ENCODE measurements at regions not wholly inside any gene's neighbourhood (a gene's known extent, or its start where the extent isn't known, plus 50 kb on each side); places are given as distances from the start of the nearest gene placed in this dataset.

GRCh38 chr7:81460250-81461045 is 309.4 kb downstream of the HGF start:
- TF ChIP-seq CTCF (IDR thresholded peaks at IDR 0.05) (no peak), RNF2 (IDR thresholded peaks at IDR 0.05; ENCODE audit: borderline replicate concordance, low read depth) (no peak), EP300 (IDR thresholded peaks at IDR 0.05) (no peak), SREBF2 (IDR thresholded peaks at IDR 0.05) (no peak), TP53 (CRISPR knock-in tag; IDR thresholded peaks at IDR 0.05) (no peak), CEBPB (IDR thresholded peaks at IDR 0.05) (no peak)
- TF ChIP-seq, protein P1, sequence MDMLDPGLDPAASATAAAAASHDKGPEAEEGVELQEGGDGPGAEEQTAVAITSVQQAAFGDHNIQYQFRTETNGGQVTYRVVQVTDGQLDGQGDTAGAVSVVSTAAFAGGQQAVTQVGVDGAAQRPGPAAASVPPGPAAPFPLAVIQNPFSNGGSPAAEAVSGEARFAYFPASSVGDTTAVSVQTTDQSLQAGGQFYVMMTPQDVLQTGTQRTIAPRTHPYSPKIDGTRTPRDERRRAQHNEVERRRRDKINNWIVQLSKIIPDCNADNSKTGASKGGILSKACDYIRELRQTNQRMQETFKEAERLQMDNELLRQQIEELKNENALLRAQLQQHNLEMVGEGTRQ (IDR thresholded peaks at IDR 0.05), result no peak
